ENCODE measurements at regions not wholly inside any gene's neighbourhood (a gene's known extent, or its start where the extent isn't known, plus 50 kb on each side); places are given as distances from the start of the nearest gene placed in this dataset.

GRCh38 chr6:94260765-94261164 lies 841.4 kb upstream of the EPHA7 start:
- no peak for TF ChIP-seq MAX (IDR thresholded peaks at IDR 0.05)
- TF ChIP-seq POLR2A (IDR thresholded peaks at IDR 0.05; ENCODE audit: low read length) = no peak
- no peak for TF ChIP-seq REST (IDR thresholded peaks at IDR 0.05)
- no peak for TF ChIP-seq CTCF (IDR thresholded peaks at IDR 0.05)
- TF ChIP-seq EP300 (IDR thresholded peaks at IDR 0.05) = no peak

Measured in A549 (cell line).